Endothelial cell of umbilical vein (primary cell): ENCODE measurements at regions not wholly inside any gene's neighbourhood (a gene's known extent, or its start where the extent isn't known, plus 50 kb on each side); places are given as distances from the start of the nearest gene placed in this dataset.

Experiments used
- BruUV-seq: library from RNA; stranded (reverse); fragments of 400-500 nt; replicated peaks from 2 replicates; lab custom pipeline; 2021; lab: Mats Ljungman, UMichigan
- CTCF ChIA-PET: fragments of 300-600, 350-600 bp; sonication (Branson Sonifier 250); formaldehyde crosslinking; loops from one replicate; lab custom pipeline; 2021; ENCODE audit warnings: antibody characterized with exemption, inconsistent platforms; lab: Charles Lee
- POLR2A ChIA-PET: fragments of 300-600, 350-600 bp; sonication (Branson Sonifier 250); formaldehyde crosslinking; loops from one replicate; lab custom pipeline; 2021; ENCODE audit warnings: antibody characterized with exemption, inconsistent platforms; lab: Charles Lee
- DNase-seq: peaks from one replicate; pipeline ENCODE4 v3.0.0-alpha.2; 2011; ENCODE audit warnings: low read depth, low spot score
- FAIRE-seq: peaks from 2 replicates; lab custom pipeline; 2011; peaks lifted over from hg19 to GRCh38; lab: Jason Lieb, UNC
- H2AFZ ChIP-seq: 2 replicates; pipeline ENCODE4 v1.6.0; 2012; ENCODE audit warnings: low read depth, low read length, control low read depth, inconsistent platforms
- H3K27ac ChIP-seq: 2 replicates; pipeline ENCODE4 v1.5.1; 2011; ENCODE audit warnings: low read depth, mild to moderate bottlenecking, control low read depth, low read length, moderate library complexity; ENCODE audit not compliant: insufficient read depth
- H3K27me3 ChIP-seq, 2 experiments: 2 replicates each; pipeline versions ENCODE4 v1.6.0 to v1.6.1; 2011; ENCODE audit warnings: low read length in 2 of 2, mixed read lengths in 1 of 2; ENCODE audit not compliant: control insufficient read depth in 2 of 2, insufficient read depth in 2 of 2
- H3K36me3 ChIP-seq, 2 experiments: 2 replicates in 1 of 2; 3 replicates in 1 of 2; pipeline ENCODE4 v1.5.1; 2011; ENCODE audit warnings: low read length in 2 of 2, mild to moderate bottlenecking in 1 of 2, moderate library complexity in 1 of 2; ENCODE audit not compliant: control insufficient read depth in 2 of 2, insufficient read depth in 2 of 2; ENCODE audit errors: extremely low read depth in 1 of 2
- H3K4me1 ChIP-seq: 3 replicates; pipeline ENCODE4 v1.5.1; 2011; ENCODE audit warnings: mild to moderate bottlenecking, low read length; ENCODE audit not compliant: control insufficient read depth, insufficient read depth; ENCODE audit errors: extremely low read depth
- H3K4me2 ChIP-seq: 2 replicates; pipeline ENCODE4 v1.6.1; 2011; ENCODE audit warnings: low read length, control low read depth, mixed read lengths; ENCODE audit not compliant: insufficient read depth
- H3K4me3 ChIP-seq, 3 experiments: fragments of 200-600 bp in 1 of 3; sonication (generic), shearing (Covaris generic) in 1 of 3; replicated peaks in 1 of 3; 2 replicates each; pipeline ENCODE4 v1.5.1; 2011 to 2016; ENCODE audit warnings: control low read depth in 3 of 3, low read length in 3 of 3, mild to moderate bottlenecking in 2 of 3, inconsistent platforms in 1 of 3, low read depth in 1 of 3, moderate library complexity in 1 of 3; ENCODE audit not compliant: insufficient read depth in 1 of 3
- H3K79me2 ChIP-seq: 2 replicates; pipeline ENCODE4 v1.6.0; 2012; ENCODE audit warnings: low read length, inconsistent platforms; ENCODE audit not compliant: control insufficient read depth, insufficient read depth
- H3K9ac ChIP-seq: replicated peaks from 2 replicates; pipeline ENCODE3; 2011; ENCODE audit warnings: low read length, control low read depth; ENCODE audit not compliant: insufficient read depth; ENCODE audit errors: extremely low read depth
- H3K9me1 ChIP-seq: replicated peaks from 3 replicates; pipeline ENCODE4 v1.6.0; 2011; ENCODE audit warnings: mild to moderate bottlenecking, low read length; ENCODE audit not compliant: control insufficient read depth, insufficient read depth; ENCODE audit errors: extremely low read depth
- H3K9me3 ChIP-seq: replicated peaks from 2 replicates; pipeline ENCODE4 v1.5.1; 2012; ENCODE audit warnings: low read length, inconsistent platforms; ENCODE audit not compliant: control insufficient read depth, insufficient read depth
- H4K20me1 ChIP-seq: replicated peaks from 2 replicates; pipeline ENCODE3; 2011; ENCODE audit warnings: mild to moderate bottlenecking, low read length; ENCODE audit not compliant: control insufficient read depth, insufficient read depth; ENCODE audit errors: extremely low read depth
- CTCF ChIP-seq, 2 donors: IDR thresholded peaks; 1 replicate in 1 of 2; 2 replicates in 1 of 2; pipeline ENCODE4 v1.5.1; 2011; ENCODE audit warnings: low read length in 2 of 2, mild to moderate bottlenecking in 2 of 2, moderate library complexity in 2 of 2, control low read depth in 1 of 2, inconsistent platforms in 1 of 2, low read depth in 1 of 2; ENCODE audit not compliant: insufficient read depth in 1 of 2; ENCODE audit errors: extremely low read depth in 1 of 2
- EZH2 ChIP-seq: IDR thresholded peaks from 2 replicates; pipeline ENCODE4 v1.6.1; 2012; ENCODE audit warnings: borderline replicate concordance, low read depth, mild to moderate bottlenecking, moderate library complexity, low read length, inconsistent platforms; ENCODE audit not compliant: severe bottlenecking
- FOS ChIP-seq: IDR thresholded peaks from 2 replicates; pipeline ENCODE4 v1.6.1; 2011; ENCODE audit warnings: mild to moderate bottlenecking, low read length, moderate library complexity, borderline replicate concordance; ENCODE audit not compliant: insufficient read depth
- GATA2 ChIP-seq: IDR thresholded peaks from 2 replicates; pipeline ENCODE4 v1.7.0; 2011; ENCODE audit warnings: low read depth, mild to moderate bottlenecking, moderate library complexity, mixed read lengths, low read length; ENCODE audit not compliant: insufficient read length, insufficient read depth
- JUN ChIP-seq: IDR thresholded peaks from 2 replicates; pipeline ENCODE4 v1.6.1; 2011; ENCODE audit warnings: borderline replicate concordance, low read depth; ENCODE audit not compliant: insufficient read length, insufficient read depth
- MYC ChIP-seq: IDR thresholded peaks from one replicate; pipeline ENCODE4 v1.6.1; 2011; ENCODE audit warnings: mild to moderate bottlenecking, low read depth, low read length
- POLR2A ChIP-seq: IDR thresholded peaks from 2 replicates; pipeline ENCODE4 v1.6.1; 2012; ENCODE audit warnings: low read depth, mild to moderate bottlenecking, control low read depth, low read length
- POLR2AphosphoS5 ChIP-seq: IDR thresholded peaks from 2 replicates; pipeline ENCODE4 v1.6.1; 2012; ENCODE audit warnings: low read depth, mild to moderate bottlenecking, control low read depth, low read length, moderate library complexity; ENCODE audit not compliant: insufficient read depth
- dilution Hi-C: fragments of 300-500 bp; cut with MboI; formaldehyde crosslinking; loops from one replicate; pipeline ENCODE4 v1.15.0; 2019; ENCODE audit warnings: low sequenced_read_pairs; ENCODE audit not compliant: extremely low pct_ligation_motif_present
- intact Hi-C: fragments of 100-400 bp; cut with micrococcal nuclease; formaldehyde crosslinking; loops from one replicate; pipeline ENCODE4 v1.10.0; 2022
- TF ChIP-seq, protein P1 (sequence below): IDR thresholded peaks from 2 replicates; pipeline ENCODE4 v1.6.1; 2011; ENCODE audit not compliant: insufficient read depth, insufficient read length

DNA sequence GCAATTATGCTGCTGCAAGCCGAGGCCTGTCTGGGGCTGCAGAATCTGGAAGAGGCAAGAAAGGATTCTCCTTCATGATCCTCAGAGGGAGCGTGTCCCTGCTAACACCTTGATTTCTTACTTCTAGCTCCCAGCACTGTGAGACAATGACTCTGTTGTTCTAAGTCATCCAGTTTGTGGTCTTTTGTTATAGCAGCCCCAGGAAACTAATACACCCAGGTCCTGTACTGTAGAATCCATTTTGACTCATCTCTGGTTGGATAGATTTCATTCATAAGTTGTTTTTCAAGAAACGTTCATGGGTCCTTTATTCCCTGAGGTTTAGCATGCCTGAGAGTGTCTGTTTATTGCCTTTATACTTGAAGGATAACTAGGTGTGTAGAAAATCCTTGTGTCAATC lies 112.7 kb downstream of the TMEM17 start:
- BruUV-seq, result no TSS peak
- H3K27ac ChIP-seq, result no peak overlapping the region

More for the DNA sequence above, 112.7 kb downstream of the TMEM17 start:
- no peak for TF ChIP-seq EZH2
- TF ChIP-seq POLR2A, result no peak
- TF ChIP-seq, protein P1, sequence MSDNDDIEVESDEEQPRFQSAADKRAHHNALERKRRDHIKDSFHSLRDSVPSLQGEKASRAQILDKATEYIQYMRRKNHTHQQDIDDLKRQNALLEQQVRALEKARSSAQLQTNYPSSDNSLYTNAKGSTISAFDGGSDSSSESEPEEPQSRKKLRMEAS, result no peak
- TF ChIP-seq GATA2, result no peak
- no peak for TF ChIP-seq JUN
- no peak for TF ChIP-seq CTCF (IDR thresholded peaks at IDR 0.05; ENCODE audit: extremely low read depth in 1 of 2, insufficient read depth in 1 of 2, low read depth in 1 of 2, low read length in 2 of 2)
- TF ChIP-seq MYC, result no peak
- no peak for TF ChIP-seq POLR2AphosphoS5
- TF ChIP-seq FOS, result no peak
- Histone ChIP-seq H3K4me3 (no peak overlapping the region), H3K4me1 (no peaks in the 10 kb centered on the region), H3K36me3 (no peaks in the 10 kb centered on the region), H3K9me3 (no peaks in the 10 kb centered on the region), H3K27me3 (peaks cover 0 to 3% of the 10 kb centered on the region in 2 experiments), H2AFZ (no peak overlapping the region), H3K79me2 (no peaks in the 10 kb centered on the region), H3K4me2 (no peak overlapping the region), H3K9ac (no peak overlapping the region), H4K20me1 (no peaks in the 10 kb centered on the region), H3K9me1 (no peaks in the 10 kb centered on the region)
- intact Hi-C loops (no loop called here), dilution Hi-C loops (no loop called here)
- FAIRE-seq, result no peak
- DNase-seq, result no peak
- ChIA-PET CTCF (interaction anchor here (0.9 kb wide), 1 partner anchor 400 kb away, joined by 3 read pairs; no protein-coding TSS in a partner anchor), POLR2A (no interaction called here)
